ENCODE measurements at regions not wholly inside any gene's neighbourhood (a gene's known extent, or its start where the extent isn't known, plus 50 kb on each side); places are given as distances from the start of the nearest gene placed in this dataset.

DNA sequence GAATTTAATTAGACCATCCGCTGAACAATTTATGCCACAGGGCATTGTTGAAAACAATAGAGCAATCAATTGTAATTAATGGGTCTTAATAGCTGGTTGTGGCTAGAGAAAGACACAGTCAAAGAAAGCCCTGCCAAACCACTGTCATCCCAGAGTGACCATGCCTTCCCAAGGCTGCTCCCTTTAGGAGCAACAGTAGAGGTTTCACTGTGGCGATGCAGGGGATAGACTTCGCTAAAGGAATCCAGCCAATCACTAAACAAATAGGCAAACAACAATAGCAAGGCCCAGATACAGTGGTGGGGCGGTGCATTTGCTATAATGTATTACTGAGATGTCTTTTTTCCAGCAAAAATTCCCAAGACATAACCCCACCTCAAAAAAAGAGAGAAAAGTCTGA, 87.8 kb upstream of the SLC27A6 start:
- no peak for DNase-seq (ENCODE audit: low read depth in 2 of 3, low spot score in 2 of 3)

DNA sequence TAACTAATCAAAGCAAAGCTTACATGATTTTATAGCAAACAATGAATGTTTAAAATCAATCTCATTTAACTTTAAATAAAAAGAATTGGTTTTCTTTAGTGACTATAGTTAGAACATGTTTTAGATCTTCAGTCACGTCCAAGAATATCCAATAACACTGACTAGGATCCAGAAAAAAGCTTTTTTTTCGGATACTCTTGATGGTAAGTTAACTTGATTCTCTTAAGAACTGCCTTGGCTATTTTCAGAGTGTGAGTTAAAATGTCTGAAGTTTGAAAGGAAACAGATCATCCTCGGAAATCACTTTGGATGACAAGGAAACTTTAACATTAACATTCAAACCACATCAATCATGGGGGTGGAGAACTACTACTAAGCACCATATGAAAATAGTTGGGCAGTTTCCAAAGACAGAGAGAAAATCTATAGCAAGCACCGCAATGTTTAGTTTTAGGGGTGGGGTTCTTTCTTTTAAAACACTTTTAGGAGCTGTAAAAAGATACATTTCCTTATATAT, 83.7 kb upstream of the SLC27A6 start:
- no peak for DNase-seq (ENCODE audit: low read depth in 2 of 3, low spot score in 2 of 3)

GRCh38 chr5:128885649-128886255, 79.5 kb upstream of the SLC27A6 start:
- no peak for DNase-seq (ENCODE audit: low read depth in 2 of 3, low spot score in 2 of 3)

DNA sequence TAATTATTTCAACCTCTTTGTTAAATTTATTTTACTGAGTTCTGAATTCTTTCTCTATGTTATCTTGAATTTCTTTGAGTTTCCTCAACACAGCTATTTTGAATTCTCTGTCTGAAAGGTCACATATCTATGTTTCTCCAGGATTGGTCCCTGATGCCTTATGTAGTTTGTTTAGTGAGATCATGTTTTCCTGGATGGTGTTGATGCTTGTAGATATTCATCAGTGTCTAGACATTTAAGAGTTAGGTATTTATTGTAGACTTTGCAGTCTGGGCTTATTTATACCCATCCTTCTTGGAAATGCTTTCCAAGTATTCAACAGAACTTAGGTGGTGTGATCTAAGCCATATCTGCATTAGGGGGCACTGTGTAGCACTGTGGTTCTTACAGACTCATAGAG, 70.2 kb upstream of the SLC27A6 start:
- DNase-seq (ENCODE audit: low read depth in 2 of 3, low spot score in 2 of 3), result no peak

DNA sequence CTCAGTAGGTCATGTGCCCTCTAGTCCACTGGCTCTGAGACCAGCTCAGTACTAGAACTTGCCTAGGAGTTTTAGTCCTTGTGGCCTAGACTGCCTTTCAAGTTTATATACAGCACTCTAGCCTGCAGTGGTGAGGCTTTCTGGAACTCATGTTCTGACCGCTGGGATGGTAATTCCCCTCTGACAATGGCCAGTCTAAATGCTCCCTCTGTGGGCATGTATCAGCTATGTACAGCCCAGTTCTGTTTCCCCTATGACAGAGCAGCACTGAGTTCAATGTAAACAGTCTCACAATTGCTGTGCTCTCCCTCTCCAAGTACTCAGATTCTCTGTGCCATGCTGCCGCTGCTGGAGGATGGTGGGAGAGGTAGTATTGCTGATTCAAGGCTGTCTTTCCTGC, 68.6 kb upstream of the SLC27A6 start:
- DNase-seq (ENCODE audit: low read depth in 2 of 3, low spot score in 2 of 3), result no peak

DNA sequence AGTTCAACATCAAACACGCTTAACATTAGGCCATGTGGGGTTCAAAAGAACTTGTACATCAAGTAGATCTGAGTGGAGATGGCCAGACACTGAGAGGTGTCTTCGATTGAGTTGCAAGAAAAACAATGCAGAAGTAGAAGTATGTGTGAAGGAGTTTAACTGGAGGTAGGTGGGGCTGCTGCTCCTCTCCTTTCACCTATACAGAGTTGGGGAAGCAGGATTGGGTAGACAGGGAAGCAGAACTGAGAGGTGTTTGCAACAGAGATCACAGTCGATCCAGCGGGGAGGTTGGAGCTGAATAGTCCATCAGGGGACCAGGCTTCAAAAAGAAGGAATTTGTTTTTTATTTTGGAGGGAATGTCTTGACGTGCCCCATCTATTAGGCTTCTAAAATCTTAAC, 61.7 kb upstream of the SLC27A6 start:
- DNase-seq (ENCODE audit: low read depth in 2 of 3, low spot score in 2 of 3), result no peak

DNA sequence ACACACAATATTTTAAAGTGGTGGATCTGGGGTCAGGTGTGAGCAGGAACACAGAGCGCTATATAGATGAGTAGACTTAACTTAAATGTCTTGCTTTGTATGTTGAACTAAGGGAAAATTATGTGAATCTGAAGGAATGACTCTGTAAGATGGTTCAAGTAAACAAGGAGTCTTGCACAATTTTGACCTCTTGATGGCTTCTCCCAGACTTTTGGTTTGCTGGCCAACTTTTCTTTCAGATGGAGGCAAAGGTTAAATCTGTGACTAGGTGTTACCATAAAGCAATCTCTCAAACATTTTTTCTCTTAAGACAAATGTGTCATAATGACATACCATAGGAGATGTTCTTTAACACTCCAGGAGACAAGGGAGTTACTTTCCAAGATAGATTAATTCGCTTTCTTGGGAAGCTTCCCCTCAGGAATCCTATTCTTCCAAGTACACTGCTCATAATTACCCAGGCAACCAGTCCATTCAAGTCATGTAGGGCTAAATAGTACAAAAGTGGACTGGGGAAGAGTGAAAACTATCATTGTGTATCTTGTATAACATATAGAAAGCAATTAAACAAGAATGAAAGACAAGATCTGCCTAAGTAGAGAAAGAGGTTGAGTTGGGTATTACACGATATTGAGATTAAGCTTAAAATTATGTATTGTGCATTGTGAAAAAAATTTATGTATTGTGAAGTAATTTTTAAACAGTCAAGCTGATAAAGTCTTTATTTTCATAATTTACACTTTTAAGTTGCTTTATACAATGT, 60.3 kb upstream of the SLC27A6 start:
- DNase-seq (ENCODE audit: low read depth in 2 of 3, low spot score in 2 of 3), result no peak

DNA sequence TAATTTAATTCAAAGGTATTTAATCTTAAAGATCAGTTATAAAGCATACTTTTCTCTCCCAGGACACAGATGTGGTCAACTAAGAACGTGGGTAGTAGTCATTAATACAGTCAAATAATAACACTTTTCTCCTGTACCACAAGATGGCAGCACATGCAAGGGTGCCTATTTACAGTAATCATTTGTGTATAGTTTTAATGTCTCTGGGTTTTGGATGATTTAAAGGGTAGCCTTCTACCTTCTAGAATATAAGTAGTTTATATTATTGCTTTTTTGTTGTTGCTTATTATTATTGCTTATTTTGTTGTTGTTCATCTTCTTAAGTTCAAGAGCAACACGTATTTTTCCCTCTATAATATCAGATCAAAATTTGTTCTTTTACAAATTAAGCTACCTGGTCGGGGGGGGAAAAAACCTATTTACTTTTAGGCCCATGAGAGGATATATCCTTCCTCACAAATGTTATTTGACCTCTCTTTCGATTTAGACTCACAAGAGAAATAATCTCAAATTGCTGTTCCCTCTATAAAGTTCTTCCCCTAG, 59.6 kb upstream of the SLC27A6 start:
- DNase-seq (ENCODE audit: low read depth in 2 of 3, low spot score in 2 of 3), result no peak

DNA sequence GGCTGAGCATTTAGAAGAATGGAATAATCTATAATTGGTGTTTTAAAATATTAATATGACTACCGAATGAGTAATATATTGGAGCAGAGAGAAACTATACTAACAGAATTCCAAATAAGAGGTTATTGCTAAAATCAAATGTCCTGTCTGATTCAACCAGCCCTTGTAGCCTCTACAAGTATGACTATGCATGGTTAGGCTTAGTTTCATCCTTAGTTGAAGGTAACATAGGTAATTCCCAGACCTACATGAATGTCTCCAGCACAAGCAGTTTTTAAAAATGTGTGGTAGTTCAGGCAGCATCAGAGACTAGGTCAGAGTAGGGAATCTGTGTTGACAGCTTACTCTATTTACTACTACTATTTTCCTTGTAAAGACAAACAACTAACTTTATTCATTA, 51.7 kb upstream of the SLC27A6 start:
- no peak for DNase-seq (ENCODE audit: low read depth in 2 of 3, low spot score in 2 of 3)

Measured in activated CD8-positive, alpha-beta memory T cell treated with anti-CD3 and anti-CD28 coated beads for 48 hours (primary cell).